Thymus (tissue), 11 donors: ENCODE measurements at regions not wholly inside any gene's neighbourhood (a gene's known extent, or its start where the extent isn't known, plus 50 kb on each side); places are given as distances from the start of the nearest gene placed in this dataset.
"Not testable (repeated sequence)": the region's sequence is repeated elsewhere in the genome, so short reads cannot be mapped to it uniquely, and the experiment has no call there.

Experiments
- DNase-seq, 9 donors: peaks; one replicate each; pipeline ENCODE4 v3.0.0-alpha.2; 2013; ENCODE audit warnings: low spot score in 9 of 9, low read depth in 6 of 9, missing footprints in 1 of 9
- H3K27ac ChIP-seq, 2 donors: one replicate each; pipeline ENCODE4 v1.5.1; 2013; ENCODE audit warnings: control low read depth in 1 of 2, low read depth in 1 of 2, low read length in 1 of 2, mild to moderate bottlenecking in 1 of 2, moderate library complexity in 1 of 2
- H3K27me3 ChIP-seq, 2 donors: one replicate each; pipeline ENCODE4 v1.5.1; 2013; ENCODE audit warnings: low read length in 1 of 2; ENCODE audit not compliant: control insufficient read depth in 2 of 2, insufficient read depth in 1 of 2
- H3K36me3 ChIP-seq, 2 donors: one replicate each; pipeline ENCODE4 v1.5.1; 2013; ENCODE audit warnings: low read length in 1 of 2, mild to moderate bottlenecking in 1 of 2, moderate library complexity in 1 of 2; ENCODE audit not compliant: control insufficient read depth in 2 of 2, insufficient read depth in 2 of 2
- H3K4me1 ChIP-seq, 2 donors: one replicate each; pipeline ENCODE4 v1.5.1; 2013; ENCODE audit warnings: low read length in 2 of 2; ENCODE audit not compliant: control insufficient read depth in 2 of 2, insufficient read depth in 2 of 2
- H3K4me3 ChIP-seq, 2 donors: one replicate each; pipeline ENCODE4 v1.5.1; 2013; ENCODE audit warnings: low read length in 2 of 2, control low read depth in 1 of 2, mild to moderate bottlenecking in 1 of 2
- H3K9me3 ChIP-seq, 2 donors: one replicate each; pipeline ENCODE4 v1.5.1; 2013; ENCODE audit warnings: low read length in 1 of 2, mild to moderate bottlenecking in 1 of 2; ENCODE audit not compliant: control insufficient read depth in 2 of 2, insufficient read depth in 1 of 2
- WGBS: extraction: QIAGEN DNeasy Blood & Tissue Kit; methylation state at CpG from one replicate; pipeline ENCODE4 v1.1.7; 2013; 5-methylcytosine and 5-hydroxymethylcytosine counted together
- donor health status: healthy.

DNA sequence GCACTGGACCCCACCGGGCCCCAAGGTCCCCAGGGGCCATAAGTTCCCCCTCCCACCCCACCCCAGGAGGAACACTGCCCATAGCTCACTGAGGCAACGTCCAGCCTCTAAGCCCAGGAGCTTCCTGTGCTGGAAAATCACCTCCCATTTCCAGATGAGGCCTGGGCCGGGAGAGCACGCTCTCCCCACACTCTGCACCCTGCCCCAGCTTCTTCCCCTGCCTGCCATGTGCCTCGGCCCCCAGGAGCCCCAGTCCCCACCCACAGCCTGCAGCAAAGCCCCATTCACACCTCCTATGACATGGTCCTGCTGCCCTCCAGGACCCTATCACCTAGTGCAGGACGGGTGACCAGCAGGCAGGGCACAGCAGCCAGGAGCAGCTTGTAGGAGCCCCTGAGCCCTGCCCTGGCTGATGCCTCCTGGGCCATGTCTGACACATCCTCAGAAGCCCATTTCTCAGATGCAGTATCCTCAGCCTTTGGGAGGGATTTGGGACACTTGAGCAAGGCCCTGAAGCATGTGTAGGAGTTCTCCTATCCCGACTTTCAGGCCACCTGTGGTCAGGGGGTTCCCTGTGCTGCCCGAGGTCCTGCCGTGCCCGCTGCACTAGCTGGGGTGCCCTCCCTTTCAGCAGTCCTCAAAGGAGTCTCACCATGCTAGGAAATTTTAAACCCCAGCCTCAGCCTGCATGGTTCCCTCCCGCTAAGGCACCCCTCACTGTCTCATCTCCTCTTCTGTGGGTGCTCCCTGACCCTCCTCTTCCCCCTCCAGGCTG is 119.4 kb upstream of the FOXD4L5 start:
- H3K4me3 ChIP-seq, result no peak overlapping the region
- no peaks in the 10 kb centered on the region for H3K27me3 ChIP-seq
- no peaks in the 10 kb centered on the region for H3K4me1 ChIP-seq
- H3K27ac ChIP-seq, result no peak overlapping the region
- H3K36me3 ChIP-seq, result no peaks in the 10 kb centered on the region
- WGBS, result 81% methylated on average over 11 of the region's 11 CpGs
- peaks cover 18 to 22% of the 10 kb centered on the region in 2 donors for H3K9me3 ChIP-seq
- DNase-seq, result no peak

DNA sequence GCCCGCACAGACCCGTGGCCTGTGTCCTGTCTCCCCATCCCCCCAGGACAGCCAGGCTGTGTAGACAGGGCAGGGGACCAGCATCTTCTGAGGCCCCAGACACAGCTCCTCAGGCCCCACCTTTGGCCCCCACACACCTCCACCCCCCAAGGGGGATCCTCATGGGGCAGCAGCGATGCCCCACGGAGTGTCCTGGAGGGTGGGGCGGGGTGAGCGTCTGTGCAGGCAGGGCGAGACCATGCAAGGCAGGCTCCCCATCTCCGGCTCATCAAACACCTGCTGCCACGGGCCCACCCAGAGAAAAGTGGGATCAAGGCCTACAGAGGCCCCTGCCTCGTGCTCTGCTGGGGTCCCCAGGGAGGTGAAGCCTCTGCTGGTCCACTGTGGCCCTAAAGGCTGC is 118.7 kb upstream of the FOXD4L5 start:
- WGBS, result 82% methylated on average over 10 of the region's 10 CpGs
- peaks cover 16 to 22% of the 10 kb centered on the region in 2 donors for H3K9me3 ChIP-seq
- no peaks in the 10 kb centered on the region for H3K36me3 ChIP-seq
- no peak overlapping the region for H3K4me3 ChIP-seq
- no peaks in the 10 kb centered on the region for H3K27me3 ChIP-seq
- no peaks in the 10 kb centered on the region for H3K4me1 ChIP-seq
- DNase-seq, result no peak
- no peak overlapping the region for H3K27ac ChIP-seq

- WGBS, result 86% methylated on average over 11 of the region's 11 CpGs
- DNase-seq, result not testable (repeated sequence)
Observed at GRCh38 chr9:65403072-65403471, 118.1 kb upstream of the FOXD4L5 start.

DNA sequence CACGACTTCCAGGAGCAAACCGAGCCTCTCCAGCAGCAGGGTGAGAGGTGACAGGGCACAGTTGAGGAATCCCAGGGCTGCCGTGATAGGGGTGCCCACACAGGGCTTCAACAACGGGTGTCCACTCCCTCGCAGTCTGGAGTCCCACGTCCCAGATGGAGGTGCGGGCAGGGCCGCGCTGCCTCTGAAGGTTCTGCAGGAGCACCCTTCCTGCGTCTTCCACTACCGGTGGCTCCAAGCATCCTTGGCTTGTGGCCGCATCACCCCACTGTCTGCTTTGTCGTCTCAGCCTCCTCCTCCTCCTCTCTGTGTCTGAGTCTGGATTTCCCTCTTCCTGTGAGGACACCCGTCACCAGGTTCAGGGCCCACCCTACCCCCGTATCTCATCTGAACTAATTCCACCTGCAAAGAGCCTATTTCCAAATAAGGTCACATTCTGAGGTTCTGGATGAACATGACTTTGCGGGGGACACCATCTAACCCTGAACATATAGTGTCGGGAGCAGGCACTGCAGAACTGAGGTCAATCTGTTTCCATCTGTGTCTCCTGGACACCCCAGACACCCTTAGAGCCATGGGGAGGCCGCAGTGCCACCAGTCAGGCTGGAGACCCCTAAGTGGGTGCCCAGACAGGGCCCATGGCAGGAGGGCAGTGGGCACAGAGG is 117.3 kb upstream of the FOXD4L5 start:
- WGBS, result 88% methylated on average over 18 of the region's 18 CpGs
- not testable (repeated sequence) for H3K4me1 ChIP-seq, H3K27me3 ChIP-seq, H3K27ac ChIP-seq, H3K4me3 ChIP-seq, H3K36me3 ChIP-seq, DNase-seq
- peaks cover 13 to 22% of the 10 kb centered on the region in 2 donors for H3K9me3 ChIP-seq

More at GRCh38 chr9:65403072-65403471, 118.1 kb upstream of the FOXD4L5 start:
- not testable (repeated sequence) for H3K27ac ChIP-seq, H3K4me1 ChIP-seq, H3K4me3 ChIP-seq, H3K36me3 ChIP-seq, H3K27me3 ChIP-seq
- peaks cover 15 to 22% of the 10 kb centered on the region in 2 donors for H3K9me3 ChIP-seq

- H3K9me3 ChIP-seq, result peaks cover 12 to 19% of the 10 kb centered on the region in 2 donors
- not testable (repeated sequence) for H3K36me3 ChIP-seq, H3K27ac ChIP-seq, H3K4me1 ChIP-seq, DNase-seq, H3K27me3 ChIP-seq, H3K4me3 ChIP-seq
- WGBS, result 86% methylated on average over 9 of the region's 9 CpGs
Observed at GRCh38 chr9:65401456-65402045, 116.5 kb upstream of the FOXD4L5 start.

- Histone ChIP-seq H3K27me3 (no peaks in the 10 kb centered on the region), H3K36me3 (no peaks in the 10 kb centered on the region), H3K27ac (no peak overlapping the region), H3K9me3 (peaks cover 10 to 17% of the 10 kb centered on the region in 2 donors), H3K4me3 (no peak overlapping the region), H3K4me1 (no peaks in the 10 kb centered on the region)
- WGBS, result 89% methylated on average over 9 of the region's 9 CpGs
- DNase-seq, result no peak
Observed at GRCh38 chr9:65400886-65401285, 115.9 kb upstream of the FOXD4L5 start.

DNA sequence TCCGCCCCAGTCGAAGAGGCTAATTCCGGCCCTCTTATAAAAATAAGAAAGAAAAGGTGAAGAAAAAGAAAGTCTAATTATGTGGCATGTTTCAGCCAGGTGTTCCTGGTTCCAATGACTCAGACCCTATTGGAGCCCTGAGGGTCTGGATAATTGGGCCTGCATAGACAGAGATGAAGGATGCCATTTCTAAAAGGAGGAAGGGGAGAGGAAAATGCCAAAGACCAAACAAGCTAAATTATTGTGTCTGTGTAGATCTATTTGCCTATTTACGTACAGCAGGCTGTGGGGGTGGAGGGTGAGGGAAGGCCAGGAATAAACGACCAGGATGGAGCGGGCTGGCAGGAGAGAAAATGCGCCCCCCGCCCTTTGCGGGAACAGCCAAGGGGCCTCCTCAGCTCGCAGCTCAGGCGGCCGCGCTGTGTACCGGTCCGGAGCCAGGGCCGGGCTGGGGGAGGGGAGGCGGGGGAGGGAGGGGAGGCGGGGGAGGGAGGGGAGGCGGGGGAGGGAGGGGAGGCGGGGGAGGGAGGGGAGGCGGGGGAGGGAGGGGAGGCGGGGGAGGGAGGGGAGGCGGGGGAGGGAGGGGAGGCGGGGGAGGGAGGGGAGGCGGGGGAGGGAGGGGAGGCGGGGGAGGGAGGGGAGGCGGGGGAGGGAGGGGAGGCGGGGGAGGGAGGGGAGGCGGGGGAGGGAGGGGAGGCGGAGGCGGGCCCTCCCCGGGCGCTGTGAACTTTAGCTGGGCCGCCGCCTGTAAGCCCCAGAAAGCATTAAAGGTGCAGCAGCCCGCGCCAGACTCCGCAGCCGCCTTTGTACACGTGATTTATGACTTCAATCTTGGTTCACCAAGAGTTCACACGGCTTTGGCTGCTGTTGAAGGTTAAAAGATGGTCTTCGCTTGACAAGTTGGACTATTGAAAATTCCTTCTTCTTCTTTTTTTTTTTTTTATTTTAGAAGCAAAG is 113.0 kb upstream of the FOXD4L5 start:
- H3K4me1 ChIP-seq, DNase-seq, H3K27me3 ChIP-seq, H3K27ac ChIP-seq, H3K4me3 ChIP-seq, H3K9me3 ChIP-seq, H3K36me3 ChIP-seq: not testable (repeated sequence)
- 87% methylated on average over 30 of the region's 42 CpGs for WGBS

DNA sequence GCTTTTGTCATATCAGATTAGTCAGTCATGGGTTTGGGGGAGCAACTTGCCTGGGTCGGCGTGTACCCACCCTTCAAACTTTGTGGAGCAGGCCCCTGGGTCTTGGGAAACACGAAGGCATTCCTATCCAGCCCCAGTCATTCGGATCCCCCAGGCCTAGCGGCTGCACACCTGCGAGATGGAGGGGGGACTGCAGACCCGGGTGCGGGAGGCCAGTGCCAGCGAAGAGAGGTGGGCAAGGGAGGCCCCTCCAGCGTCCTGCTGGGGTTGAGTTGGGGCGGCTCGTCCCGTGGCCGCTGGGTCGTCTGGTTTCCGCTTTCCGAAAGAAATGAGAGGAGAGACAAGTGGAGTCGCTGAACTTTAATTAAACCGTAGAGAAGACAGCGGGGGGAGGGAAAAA is 112.2 kb upstream of the FOXD4L5 start:
- H3K9me3 ChIP-seq, H3K4me3 ChIP-seq, H3K27me3 ChIP-seq, H3K36me3 ChIP-seq, H3K27ac ChIP-seq, H3K4me1 ChIP-seq, DNase-seq: not testable (repeated sequence)
- WGBS, result 92% methylated on average over 20 of the region's 20 CpGs
